Astrocyte of the spinal cord (primary cell): ENCODE measurements at regions not wholly inside any gene's neighbourhood (a gene's known extent, or its start where the extent isn't known, plus 50 kb on each side); places are given as distances from the start of the nearest gene placed in this dataset.

Source experiments
- DNase-seq: peaks from one replicate; pipeline ENCODE4 v3.0.0; 2011; ENCODE audit warnings: low read depth, low spot score
- H3K4me3 ChIP-seq: 2 replicates; pipeline ENCODE4 v1.5.1; 2011; ENCODE audit warnings: low read depth, mild to moderate bottlenecking, low read length, moderate library complexity
- in situ Hi-C: cut with HindIII; loops from 2 replicates; pipeline ENCODE4 v1.10.0; 2017; ENCODE audit warnings: low sequenced_read_pairs
- TF ChIP-seq, protein P1 (sequence below): IDR thresholded peaks from 2 replicates; pipeline ENCODE4 v1.5.1; 2012; ENCODE audit warnings: low read depth, mild to moderate bottlenecking, low read length, inconsistent platforms

DNA sequence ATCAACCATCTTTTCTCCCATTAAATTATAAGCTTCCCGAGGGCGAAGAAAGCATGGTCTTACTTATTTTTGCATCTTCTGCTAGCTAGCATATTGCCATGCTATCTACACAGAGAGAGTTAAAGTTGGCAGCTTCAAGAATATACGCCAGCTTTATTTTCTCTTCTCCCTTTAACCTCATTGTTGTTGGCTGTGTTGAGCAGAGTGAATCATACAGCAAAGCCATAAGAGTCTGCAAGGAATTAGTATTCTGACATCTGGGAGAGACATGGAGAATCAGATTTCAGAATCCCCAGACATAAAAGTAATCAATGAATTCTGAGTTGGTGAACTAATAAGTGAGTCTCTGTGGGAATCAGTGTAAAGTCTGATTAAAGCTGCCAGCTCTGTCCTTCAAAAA is 649.6 kb upstream of the PTBP2 start:
- no peak overlapping the region for H3K4me3 ChIP-seq
- peak; percentile 35 for DNase-seq
- TF ChIP-seq, protein P1, sequence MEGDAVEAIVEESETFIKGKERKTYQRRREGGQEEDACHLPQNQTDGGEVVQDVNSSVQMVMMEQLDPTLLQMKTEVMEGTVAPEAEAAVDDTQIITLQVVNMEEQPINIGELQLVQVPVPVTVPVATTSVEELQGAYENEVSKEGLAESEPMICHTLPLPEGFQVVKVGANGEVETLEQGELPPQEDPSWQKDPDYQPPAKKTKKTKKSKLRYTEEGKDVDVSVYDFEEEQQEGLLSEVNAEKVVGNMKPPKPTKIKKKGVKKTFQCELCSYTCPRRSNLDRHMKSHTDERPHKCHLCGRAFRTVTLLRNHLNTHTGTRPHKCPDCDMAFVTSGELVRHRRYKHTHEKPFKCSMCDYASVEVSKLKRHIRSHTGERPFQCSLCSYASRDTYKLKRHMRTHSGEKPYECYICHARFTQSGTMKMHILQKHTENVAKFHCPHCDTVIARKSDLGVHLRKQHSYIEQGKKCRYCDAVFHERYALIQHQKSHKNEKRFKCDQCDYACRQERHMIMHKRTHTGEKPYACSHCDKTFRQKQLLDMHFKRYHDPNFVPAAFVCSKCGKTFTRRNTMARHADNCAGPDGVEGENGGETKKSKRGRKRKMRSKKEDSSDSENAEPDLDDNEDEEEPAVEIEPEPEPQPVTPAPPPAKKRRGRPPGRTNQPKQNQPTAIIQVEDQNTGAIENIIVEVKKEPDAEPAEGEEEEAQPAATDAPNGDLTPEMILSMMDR, result no peak
- in situ Hi-C loops, result no loop called here

DNA sequence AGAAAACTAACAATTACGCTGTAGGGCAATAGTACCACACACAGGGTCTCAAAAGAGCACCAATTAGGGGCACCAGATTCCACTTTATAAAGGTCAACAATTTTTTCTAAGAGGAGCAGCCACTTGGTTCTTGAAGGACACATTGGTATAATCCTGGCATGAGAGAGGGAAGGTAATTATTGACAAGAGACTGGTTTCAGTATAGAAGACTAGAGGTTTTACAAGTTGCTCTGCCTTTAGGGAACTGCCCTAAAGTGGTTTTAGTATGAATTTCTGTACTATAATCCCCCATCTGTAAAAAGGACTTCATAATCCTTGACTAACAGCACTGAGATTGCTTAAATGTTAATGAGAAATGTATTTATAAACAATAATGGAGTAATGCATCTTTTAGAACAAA is 648.5 kb upstream of the PTBP2 start:
- TF ChIP-seq, protein P1, result no peak
- DNase-seq, result no peak
- H3K4me3 ChIP-seq, result no peak overlapping the region
- in situ Hi-C loops, result no loop called here

DNA sequence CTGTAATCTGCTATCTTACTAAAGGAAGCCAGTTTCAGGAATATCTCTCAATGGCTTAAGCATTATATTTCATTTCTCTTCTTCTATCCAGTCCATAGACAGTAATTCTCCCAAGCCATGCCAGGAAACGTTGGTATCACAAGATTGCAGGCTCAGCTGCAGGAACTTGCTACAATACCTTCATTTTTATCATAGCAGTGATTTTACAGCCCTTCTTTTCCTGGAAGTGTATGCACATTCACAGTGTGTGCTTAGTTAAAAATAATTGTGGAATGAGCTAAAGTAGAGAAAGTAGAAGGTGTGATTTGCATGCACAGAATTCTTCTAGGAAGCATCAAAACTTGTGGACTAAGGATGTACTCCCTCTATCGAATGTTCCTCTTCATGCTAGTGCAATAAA is 647.2 kb upstream of the PTBP2 start:
- no peak for DNase-seq
- TF ChIP-seq, protein P1, result no peak
- in situ Hi-C loops, result no loop called here
- no peak overlapping the region for H3K4me3 ChIP-seq

DNA sequence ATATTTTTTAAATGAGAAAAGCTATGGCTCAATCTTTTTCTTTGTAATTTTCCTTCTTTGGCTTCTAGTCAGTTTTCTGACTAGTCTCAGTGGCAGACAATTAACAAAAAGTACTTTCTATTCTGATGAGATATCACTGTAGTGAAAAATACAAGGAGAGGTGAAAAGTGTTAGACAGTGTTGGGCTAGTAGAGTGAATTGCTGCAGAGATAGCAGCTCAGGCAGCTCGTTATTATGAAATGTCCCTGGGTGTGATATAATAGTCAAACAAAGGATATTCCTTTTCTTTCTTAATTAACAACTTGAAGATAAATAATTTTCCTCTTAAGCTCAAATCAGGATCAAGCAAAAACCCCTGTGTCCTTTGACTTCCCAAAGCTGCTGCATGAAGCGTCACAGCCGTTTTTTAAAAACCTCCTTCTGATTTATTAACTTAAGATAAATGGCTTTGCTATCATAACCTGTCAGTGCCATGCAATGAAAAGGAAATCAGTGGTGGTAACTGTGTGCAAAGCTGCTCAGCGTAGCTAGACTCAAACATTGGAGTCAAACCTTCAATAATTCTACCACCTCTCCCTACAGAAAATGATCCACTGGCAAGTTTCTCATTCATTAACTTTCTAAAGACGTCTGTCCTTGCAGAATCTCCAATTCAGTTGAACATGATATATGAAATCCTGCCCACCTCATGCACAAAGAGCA is 646.6 kb upstream of the PTBP2 start:
- no peak overlapping the region for H3K4me3 ChIP-seq
- in situ Hi-C loops, result no loop called here
- TF ChIP-seq, protein P1, result no peak
- no peak for DNase-seq

DNA sequence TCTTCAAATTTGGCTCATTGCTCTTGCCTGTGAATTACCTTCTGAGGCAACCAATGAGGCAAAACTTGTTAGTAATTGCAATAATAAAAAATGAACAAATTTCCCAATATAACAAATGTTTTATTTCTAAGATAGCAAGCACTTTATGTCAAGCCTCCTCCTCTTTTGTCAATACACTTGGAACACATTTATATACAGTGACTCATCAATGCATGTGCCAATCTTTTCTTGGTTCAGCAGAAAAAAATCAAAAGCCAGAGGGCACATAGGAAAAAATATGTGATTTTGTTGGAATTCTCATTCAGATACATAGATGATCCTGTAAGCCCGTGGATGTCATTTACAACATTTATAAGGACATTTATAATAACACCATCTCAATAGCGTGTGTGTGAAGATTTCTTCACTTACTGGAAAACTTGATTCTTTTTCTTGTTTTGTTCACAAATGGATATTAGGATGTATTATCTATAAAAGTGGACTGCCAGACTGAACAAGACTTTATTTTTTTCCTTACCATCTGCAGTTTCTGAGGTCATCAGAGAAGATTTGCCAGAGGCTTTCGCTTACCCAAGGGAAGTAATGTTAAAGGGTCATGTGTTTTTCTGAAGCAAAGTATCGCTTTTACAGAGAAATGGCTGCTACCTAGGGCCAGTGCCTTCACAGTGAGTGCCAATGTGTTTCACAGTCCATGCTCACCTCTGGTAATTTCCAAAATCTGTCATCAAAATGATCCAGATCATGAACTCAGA is 645.7 kb upstream of the PTBP2 start:
- in situ Hi-C loops, result no loop called here
- DNase-seq, result no peak

DNA sequence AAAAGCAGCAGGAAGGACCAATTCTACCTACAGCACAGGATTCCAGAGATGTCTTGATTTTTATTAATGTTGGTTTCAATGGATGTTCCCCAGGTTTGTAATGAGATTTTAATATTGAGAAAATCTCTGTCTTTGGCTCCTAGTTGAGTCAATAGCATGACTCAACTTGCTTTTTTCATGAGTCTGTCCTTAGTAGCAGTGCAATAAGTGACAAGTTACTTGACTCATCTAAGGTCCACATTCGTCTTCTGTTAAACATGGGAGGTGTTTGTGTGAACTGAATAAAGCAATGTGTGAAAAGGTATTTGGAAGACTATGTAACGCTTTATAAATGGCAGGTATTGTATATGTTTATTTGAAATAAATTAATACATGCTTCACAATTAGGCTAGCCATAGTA is 645.0 kb upstream of the PTBP2 start:
- TF ChIP-seq, protein P1, result no peak
- no peak for DNase-seq
- in situ Hi-C loops, result no loop called here
- no peak overlapping the region for H3K4me3 ChIP-seq

More for the DNA sequence above, 645.7 kb upstream of the PTBP2 start:
- no peak overlapping the region for H3K4me3 ChIP-seq
- TF ChIP-seq, protein P1, result no peak
